HG02981 (cell line): ENCODE measurements at regions not wholly inside any gene's neighbourhood (a gene's known extent, or its start where the extent isn't known, plus 50 kb on each side); places are given as distances from the start of the nearest gene placed in this dataset.
"Not testable (repeated sequence)": the region's sequence is repeated elsewhere in the genome, so short reads cannot be mapped to it uniquely, and the experiment has no call there.

Source experiments
- ATAC-seq: cut with Tn5 transposase; IDR thresholded peaks from one replicate; pipeline ENCODE4 v1.9.1; 2021; ENCODE audit warnings: mild to moderate bottlenecking, moderate library complexity; ENCODE audit not compliant: unreplicated experiment

DNA sequence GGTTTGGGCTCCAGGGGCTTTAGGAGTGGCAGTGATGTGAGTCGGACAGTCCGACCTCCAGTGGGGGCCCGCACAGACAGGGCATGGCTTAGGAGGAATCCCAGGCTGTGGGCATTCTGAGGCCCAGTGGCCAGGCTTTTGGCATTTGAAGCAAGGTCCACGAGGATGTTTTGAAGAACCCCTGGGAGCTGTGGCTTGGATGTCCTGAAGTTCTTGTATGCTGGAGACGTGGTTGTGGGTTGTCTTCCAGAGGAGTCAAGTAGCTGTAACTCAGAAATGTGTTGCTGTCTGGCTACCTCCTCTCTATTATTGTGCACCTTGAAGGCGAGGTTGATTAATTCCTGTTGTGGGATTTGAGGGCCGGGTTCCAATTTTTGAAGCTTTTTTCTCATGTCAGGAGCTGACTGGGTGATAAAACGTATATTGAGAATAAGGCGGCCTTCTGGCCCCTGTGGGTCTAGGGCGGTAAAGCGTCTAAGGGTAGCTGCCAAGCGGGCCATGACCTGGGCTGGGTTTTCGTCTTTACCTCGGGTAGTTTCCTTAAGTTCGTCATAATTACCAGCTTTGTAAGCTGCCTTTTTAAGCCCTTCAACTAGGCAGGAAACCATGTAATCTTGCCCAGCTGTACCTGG, 67.3 kb upstream of the EZR start:
- ATAC-seq = not testable (repeated sequence)

GRCh38 chr6:158881884-158882283, 62.7 kb upstream of the EZR start:
- not testable (repeated sequence) for ATAC-seq

GRCh38 chr6:158881276-158881675, 62.1 kb upstream of the EZR start:
- ATAC-seq = not testable (repeated sequence)

GRCh38 chr6:158879180-158879579, 60.0 kb upstream of the EZR start:
- no peak for ATAC-seq

GRCh38 chr6:158877716-158878115, 58.5 kb upstream of the EZR start:
- ATAC-seq = no peak

DNA sequence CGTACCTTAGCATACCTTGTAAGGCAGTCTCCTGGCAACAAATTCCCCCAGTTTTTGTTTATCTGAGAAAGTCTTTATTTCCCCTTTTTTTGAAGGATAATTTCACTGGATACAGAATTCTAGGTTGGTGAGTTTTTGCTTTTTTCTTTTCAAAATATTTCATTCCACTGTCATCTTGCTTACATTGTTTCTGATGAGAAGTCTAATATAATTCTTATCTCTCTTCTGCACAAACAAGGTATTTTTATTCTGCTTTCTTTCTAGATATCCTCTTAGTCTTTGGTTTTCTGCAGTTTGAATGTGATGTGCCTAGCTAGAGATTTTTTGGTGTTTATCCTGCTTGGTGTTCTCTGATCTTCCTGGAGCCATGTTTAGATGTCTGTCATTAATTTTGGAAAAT, 57.7 kb upstream of the EZR start:
- ATAC-seq = no peak

DNA sequence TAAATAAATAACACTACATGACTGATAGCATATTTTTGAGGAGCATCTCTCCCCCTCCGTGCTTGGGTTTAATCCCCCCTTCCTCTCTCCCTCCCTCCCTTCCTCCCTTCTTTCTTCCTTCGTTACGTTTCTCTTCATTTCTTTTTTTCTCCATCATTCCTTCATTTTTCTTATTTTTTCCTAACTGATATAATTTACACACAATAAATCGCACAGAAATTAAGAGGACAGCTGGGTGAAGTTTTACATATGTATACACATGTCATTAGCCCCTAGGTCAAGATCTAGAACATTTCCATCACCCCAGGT, 51.4 kb upstream of the EZR start:
- ATAC-seq = no peak

DNA sequence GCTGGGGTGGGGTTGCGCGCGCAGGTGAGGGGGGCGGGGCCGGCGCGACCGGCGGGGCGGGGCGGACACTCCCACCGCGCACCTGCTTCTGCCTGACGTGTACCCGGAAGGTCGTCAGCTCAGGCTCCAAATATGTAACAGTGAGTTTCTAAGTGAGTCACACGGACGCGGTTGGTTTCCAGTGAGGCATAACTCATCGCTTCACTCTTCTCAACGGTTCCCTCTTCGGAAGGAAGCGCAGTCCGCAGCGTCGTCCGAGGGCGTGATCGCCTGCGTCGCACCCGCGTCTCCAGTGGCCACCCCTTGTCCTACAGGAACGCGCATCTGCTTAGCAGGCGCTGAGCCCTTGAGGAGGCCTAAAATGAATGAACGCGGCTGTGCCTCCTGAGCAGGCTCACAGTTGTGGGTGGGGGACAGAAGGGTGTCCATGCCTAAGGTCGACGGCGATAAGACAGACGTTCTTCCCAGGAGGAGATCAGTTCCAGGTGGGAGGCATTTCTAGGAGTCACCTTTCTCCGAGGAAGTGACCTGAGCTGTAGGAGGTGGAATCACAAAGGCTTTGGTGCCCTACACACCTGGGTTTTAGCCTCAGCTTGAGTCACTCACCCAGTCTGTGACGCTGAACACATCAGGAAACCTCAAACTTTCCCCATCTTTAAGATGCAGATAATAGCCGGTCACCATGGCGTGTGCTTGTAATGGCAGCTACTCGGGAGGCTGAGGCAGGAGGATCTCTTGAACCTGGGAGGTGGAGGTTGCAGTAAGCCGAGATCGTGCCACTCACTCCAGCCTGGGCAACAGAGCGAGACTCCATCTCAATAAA, 50.9 kb upstream of the EZR start:
- peak; percentile 95 for ATAC-seq

GRCh38 chr6:158868890-158869825, 50.0 kb upstream of the EZR start:
- ATAC-seq = no peak
